Dendritic cell treated with granulocyte-macrophage colony-stimulating factor and Interleukin-4, amounts not matched to agents 40 ng/mL and 50 ng/mL, for 4 days (primary cell): ENCODE measurements at regions not wholly inside any gene's neighbourhood (a gene's known extent, or its start where the extent isn't known, plus 50 kb on each side); places are given as distances from the start of the nearest gene placed in this dataset.

ENCODE experiments used
- H3K27ac Mint-ChIP-seq: one replicate; pipeline ENCODE4 v1.8.0; 2022; ENCODE audit warnings: mild to moderate bottlenecking, mixed read lengths
- H3K27me3 Mint-ChIP-seq: one replicate; pipeline ENCODE4 v1.8.0; 2022; ENCODE audit warnings: mild to moderate bottlenecking, mixed read lengths
- H3K36me3 Mint-ChIP-seq: one replicate; pipeline ENCODE4 v1.8.0; 2022; ENCODE audit warnings: low read depth, mixed read lengths
- H3K4me1 Mint-ChIP-seq: one replicate; pipeline ENCODE4 v1.8.0; 2022; ENCODE audit warnings: low read depth, mixed read lengths
- H3K4me3 Mint-ChIP-seq: one replicate; pipeline ENCODE4 v1.8.0; 2022; ENCODE audit warnings: mild to moderate bottlenecking, moderate library complexity, mixed read lengths
- H3K9me3 Mint-ChIP-seq: one replicate; pipeline ENCODE4 v1.8.0; 2022; ENCODE audit warnings: mixed read lengths
- intact Hi-C: fragments of 100-400 bp; cut with micrococcal nuclease; formaldehyde crosslinking; loops from one replicate; pipeline ENCODE4 v1.15.0; 2022

- Mint-ChIP-seq H3K27me3 (no peaks in the 10 kb centered on the region), H3K36me3 (no peaks in the 10 kb centered on the region), H3K27ac (no peak overlapping the region), H3K4me3 (no peak overlapping the region), H3K4me1 (no peaks in the 10 kb centered on the region), H3K9me3 (peaks cover 6% of the 10 kb centered on the region)
- intact Hi-C loops: no loop called here
These were observed 111.0 kb upstream of the PDE3A start for GRCh38 chr12:20257311-20257710.

- no peaks in the 10 kb centered on the region for H3K36me3 Mint-ChIP-seq
- H3K27me3 Mint-ChIP-seq: no peaks in the 10 kb centered on the region
- intact Hi-C loops: no loop called here
- H3K9me3 Mint-ChIP-seq: no peaks in the 10 kb centered on the region
- no peak overlapping the region for H3K27ac Mint-ChIP-seq
- no peak overlapping the region for H3K4me3 Mint-ChIP-seq
- no peaks in the 10 kb centered on the region for H3K4me1 Mint-ChIP-seq
These were observed 108.6 kb upstream of the PDE3A start for GRCh38 chr12:20259786-20260185.

GRCh38 chr12:20260851-20261250 lies 107.5 kb upstream of the PDE3A start:
- Mint-ChIP-seq H3K4me3 (no peak overlapping the region), H3K9me3 (no peaks in the 10 kb centered on the region), H3K4me1 (no peaks in the 10 kb centered on the region), H3K27ac (no peak overlapping the region), H3K27me3 (no peaks in the 10 kb centered on the region), H3K36me3 (no peaks in the 10 kb centered on the region)
- intact Hi-C loops: no loop called here

GRCh38 chr12:20262119-20262518 lies 106.2 kb upstream of the PDE3A start:
- H3K36me3 Mint-ChIP-seq: no peaks in the 10 kb centered on the region
- intact Hi-C loops: no loop called here
- H3K4me1 Mint-ChIP-seq: no peaks in the 10 kb centered on the region

GRCh38 chr12:20264026-20264425 lies 104.3 kb upstream of the PDE3A start:
- no peak overlapping the region for H3K4me3 Mint-ChIP-seq
- no peaks in the 10 kb centered on the region for H3K27me3 Mint-ChIP-seq
- H3K27ac Mint-ChIP-seq: no peak overlapping the region
- H3K9me3 Mint-ChIP-seq: no peaks in the 10 kb centered on the region
- peaks cover 9% of the 10 kb centered on the region for H3K4me1 Mint-ChIP-seq
- intact Hi-C loops: no loop called here
- no peaks in the 10 kb centered on the region for H3K36me3 Mint-ChIP-seq

More at GRCh38 chr12:20262119-20262518, 106.2 kb upstream of the PDE3A start:
- no peak overlapping the region for H3K27ac Mint-ChIP-seq
- no peak overlapping the region for H3K4me3 Mint-ChIP-seq
- H3K27me3 Mint-ChIP-seq: no peaks in the 10 kb centered on the region
- H3K9me3 Mint-ChIP-seq: no peaks in the 10 kb centered on the region

- H3K27ac Mint-ChIP-seq: no peak overlapping the region
- intact Hi-C loops: no loop called here
- H3K27me3 Mint-ChIP-seq: no peaks in the 10 kb centered on the region
- no peaks in the 10 kb centered on the region for H3K9me3 Mint-ChIP-seq
- H3K4me3 Mint-ChIP-seq: no peak overlapping the region
- peaks cover 9% of the 10 kb centered on the region for H3K4me1 Mint-ChIP-seq
- H3K36me3 Mint-ChIP-seq: no peaks in the 10 kb centered on the region
These were observed 103.7 kb upstream of the PDE3A start for GRCh38 chr12:20264608-20265114.

GRCh38 chr12:20268121-20268732 lies 100.1 kb upstream of the PDE3A start:
- Mint-ChIP-seq H3K4me1 (peaks cover 9% of the 10 kb centered on the region), H3K4me3 (no peak overlapping the region), H3K36me3 (no peaks in the 10 kb centered on the region), H3K9me3 (no peaks in the 10 kb centered on the region), H3K27me3 (no peaks in the 10 kb centered on the region), H3K27ac (no peak overlapping the region)
- intact Hi-C loops: no loop called here

- Mint-ChIP-seq H3K36me3 (no peaks in the 10 kb centered on the region), H3K4me1 (peaks cover 9% of the 10 kb centered on the region), H3K9me3 (no peaks in the 10 kb centered on the region), H3K27me3 (no peaks in the 10 kb centered on the region), H3K27ac (no peak overlapping the region), H3K4me3 (no peak overlapping the region)
- intact Hi-C loops: no loop called here
These were observed 99.6 kb upstream of the PDE3A start for GRCh38 chr12:20268771-20269170.

- intact Hi-C loops: no loop called here
- H3K4me3 Mint-ChIP-seq: no peak overlapping the region
- no peaks in the 10 kb centered on the region for H3K9me3 Mint-ChIP-seq
- no peak overlapping the region for H3K27ac Mint-ChIP-seq
- no peaks in the 10 kb centered on the region for H3K27me3 Mint-ChIP-seq
- peaks cover 9% of the 10 kb centered on the region for H3K4me1 Mint-ChIP-seq
- H3K36me3 Mint-ChIP-seq: no peaks in the 10 kb centered on the region
These were observed 98.8 kb upstream of the PDE3A start for GRCh38 chr12:20269337-20270067.

GRCh38 chr12:20270557-20270956 lies 97.8 kb upstream of the PDE3A start:
- H3K4me3 Mint-ChIP-seq: no peak overlapping the region

GRCh38 chr12:20272161-20272560 lies 96.2 kb upstream of the PDE3A start:
- intact Hi-C loops: no loop called here
- H3K36me3 Mint-ChIP-seq: no peaks in the 10 kb centered on the region
- H3K4me1 Mint-ChIP-seq: peaks cover 9% of the 10 kb centered on the region
- H3K4me3 Mint-ChIP-seq: no peak overlapping the region
- H3K27me3 Mint-ChIP-seq: no peaks in the 10 kb centered on the region
- H3K9me3 Mint-ChIP-seq: no peaks in the 10 kb centered on the region
- no peak overlapping the region for H3K27ac Mint-ChIP-seq

More at GRCh38 chr12:20270557-20270956, 97.8 kb upstream of the PDE3A start:
- Mint-ChIP-seq H3K36me3 (no peaks in the 10 kb centered on the region), H3K9me3 (no peaks in the 10 kb centered on the region), H3K27ac (no peak overlapping the region), H3K4me1 (peaks cover 9% of the 10 kb centered on the region), H3K27me3 (no peaks in the 10 kb centered on the region)
- intact Hi-C loops: no loop called here

GRCh38 chr12:20272801-20273200 lies 95.5 kb upstream of the PDE3A start:
- Mint-ChIP-seq H3K4me1 (peaks cover 8% of the 10 kb centered on the region), H3K27ac (no peak overlapping the region), H3K4me3 (no peak overlapping the region), H3K36me3 (no peaks in the 10 kb centered on the region), H3K27me3 (no peaks in the 10 kb centered on the region), H3K9me3 (no peaks in the 10 kb centered on the region)
- intact Hi-C loops: no loop called here

- Mint-ChIP-seq H3K9me3 (no peaks in the 10 kb centered on the region), H3K4me3 (no peak overlapping the region), H3K27ac (no peak overlapping the region), H3K27me3 (no peaks in the 10 kb centered on the region), H3K4me1 (no peaks in the 10 kb centered on the region), H3K36me3 (no peaks in the 10 kb centered on the region)
- intact Hi-C loops: no loop called here
These were observed 94.3 kb upstream of the PDE3A start for GRCh38 chr12:20274008-20274407.

GRCh38 chr12:20278276-20278675 lies 90.1 kb upstream of the PDE3A start:
- H3K9me3 Mint-ChIP-seq: no peaks in the 10 kb centered on the region
- no peaks in the 10 kb centered on the region for H3K36me3 Mint-ChIP-seq
- H3K4me1 Mint-ChIP-seq: peaks cover 7% of the 10 kb centered on the region
- H3K4me3 Mint-ChIP-seq: no peak overlapping the region
- no peaks in the 10 kb centered on the region for H3K27me3 Mint-ChIP-seq
- H3K27ac Mint-ChIP-seq: no peak overlapping the region
- intact Hi-C loops: no loop called here
